Testis (tissue), 2 donors: ENCODE measurements at regions not wholly inside any gene's neighbourhood (a gene's known extent, or its start where the extent isn't known, plus 50 kb on each side); places are given as distances from the start of the nearest gene placed in this dataset.

ENCODE experiments used
- DNase-seq: peaks from one replicate; pipeline ENCODE4 v3.0.0-alpha.2; 2019
- H3K27ac ChIP-seq, 2 donors: fragments of 200-600 bp; sonication (generic); one replicate each; pipeline ENCODE4 v1.5.1; 2019
- H3K27me3 ChIP-seq: fragments of 200-600 bp; sonication (generic); one replicate; pipeline ENCODE4 v1.5.1; 2019
- H3K36me3 ChIP-seq: fragments of 200-600 bp; sonication (generic); one replicate; pipeline ENCODE4 v1.5.1; 2017; ENCODE audit warnings: low read depth; ENCODE audit errors: missing control alignments
- H3K4me1 ChIP-seq: fragments of 200-600 bp; sonication (generic); one replicate; pipeline ENCODE4 v1.5.1; 2019
- H3K4me3 ChIP-seq, 2 donors: fragments of 200-600 bp; sonication (generic); one replicate each; pipeline ENCODE4 v1.5.1; 2017 to 2019
- H3K9me3 ChIP-seq: fragments of 200-600 bp; sonication (generic); one replicate; pipeline ENCODE4 v1.5.1; 2017
- POLR2A ChIP-seq: fragments of 450-650 bp; IDR thresholded peaks from one replicate; pipeline ENCODE4 v1.6.1; 2017; ENCODE audit warnings: antibody characterized with exemption, mild to moderate bottlenecking, moderate library complexity
- WGBS, 2 donors: methylation state at CpG; one replicate each; pipeline ENCODE4 v1.1.5; 2018; 5-methylcytosine and 5-hydroxymethylcytosine counted together
- intact Hi-C: fragments of 100-400 bp; cut with DNase I; formaldehyde crosslinking; loops from one replicate; pipeline ENCODE4 v1.15.1; 2023; ENCODE audit warnings: low total_unique reads
- TF ChIP-seq, protein P1 (sequence below), 3 experiments: fragments of 450-650 bp in 2 of 3; fragments of 200-600 bp in 1 of 3; sonication (generic) in 1 of 3; IDR thresholded peaks; one replicate each; pipeline ENCODE4 v1.5.1; 2016 to 2019; ENCODE audit warnings: antibody characterized with exemption in 3 of 3, mild to moderate bottlenecking in 2 of 3, moderate library complexity in 1 of 3

GRCh38 chr2:53584986-53585385, 182.6 kb upstream of the CHAC2 start:
- no peaks in the 10 kb centered on the region for H3K36me3 ChIP-seq
- no peak overlapping the region for H3K27ac ChIP-seq
- no peaks in the 10 kb centered on the region for H3K27me3 ChIP-seq
- H3K4me1 ChIP-seq = no peaks in the 10 kb centered on the region
- no peak for DNase-seq
- H3K4me3 ChIP-seq = no peak overlapping the region
- 95 to 97% methylated on average over 5 of the region's 5 CpGs for WGBS, 2 donors
- no peak for TF ChIP-seq POLR2A
- TF ChIP-seq, protein P1, sequence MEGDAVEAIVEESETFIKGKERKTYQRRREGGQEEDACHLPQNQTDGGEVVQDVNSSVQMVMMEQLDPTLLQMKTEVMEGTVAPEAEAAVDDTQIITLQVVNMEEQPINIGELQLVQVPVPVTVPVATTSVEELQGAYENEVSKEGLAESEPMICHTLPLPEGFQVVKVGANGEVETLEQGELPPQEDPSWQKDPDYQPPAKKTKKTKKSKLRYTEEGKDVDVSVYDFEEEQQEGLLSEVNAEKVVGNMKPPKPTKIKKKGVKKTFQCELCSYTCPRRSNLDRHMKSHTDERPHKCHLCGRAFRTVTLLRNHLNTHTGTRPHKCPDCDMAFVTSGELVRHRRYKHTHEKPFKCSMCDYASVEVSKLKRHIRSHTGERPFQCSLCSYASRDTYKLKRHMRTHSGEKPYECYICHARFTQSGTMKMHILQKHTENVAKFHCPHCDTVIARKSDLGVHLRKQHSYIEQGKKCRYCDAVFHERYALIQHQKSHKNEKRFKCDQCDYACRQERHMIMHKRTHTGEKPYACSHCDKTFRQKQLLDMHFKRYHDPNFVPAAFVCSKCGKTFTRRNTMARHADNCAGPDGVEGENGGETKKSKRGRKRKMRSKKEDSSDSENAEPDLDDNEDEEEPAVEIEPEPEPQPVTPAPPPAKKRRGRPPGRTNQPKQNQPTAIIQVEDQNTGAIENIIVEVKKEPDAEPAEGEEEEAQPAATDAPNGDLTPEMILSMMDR (IDR thresholded peaks at IDR 0.05) = no peak
- intact Hi-C loops = no loop called here
- H3K9me3 ChIP-seq = no peaks in the 10 kb centered on the region

DNA sequence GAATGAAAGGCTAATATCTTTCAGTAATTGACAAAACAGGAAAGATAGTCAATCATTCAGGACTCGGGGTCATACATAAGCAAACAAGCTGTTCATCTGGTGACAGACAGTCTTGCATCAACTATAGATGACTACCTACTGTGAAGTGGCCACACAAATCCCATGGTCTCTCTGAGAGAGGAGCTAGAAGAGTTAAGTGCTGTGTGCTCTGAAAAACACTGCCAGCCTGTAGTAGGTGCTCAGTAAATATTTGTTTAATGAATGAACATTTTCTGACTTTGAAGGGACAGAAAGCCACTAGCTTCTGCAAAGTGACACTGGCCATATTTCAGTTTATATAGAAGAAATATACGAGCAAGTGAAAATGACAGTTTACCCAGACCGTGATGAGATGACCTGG, 184.0 kb upstream of the CHAC2 start:
- intact Hi-C loops = no loop called here
- 85 to 88% methylated on average over 3 of the region's 3 CpGs for WGBS, 2 donors
- DNase-seq = no peak
- Histone ChIP-seq H3K27ac (no peak overlapping the region), H3K4me1 (no peaks in the 10 kb centered on the region), H3K27me3 (no peaks in the 10 kb centered on the region), H3K36me3 (no peaks in the 10 kb centered on the region), H3K4me3 (no peak overlapping the region), H3K9me3 (no peaks in the 10 kb centered on the region)
- no peak for TF ChIP-seq POLR2A
- TF ChIP-seq, protein P1 (IDR thresholded peaks at IDR 0.05) = no peak

GRCh38 chr2:53582556-53582955, 185.0 kb upstream of the CHAC2 start:
- Histone ChIP-seq H3K36me3 (no peaks in the 10 kb centered on the region), H3K4me3 (no peak overlapping the region), H3K27ac (no peak overlapping the region), H3K4me1 (no peaks in the 10 kb centered on the region), H3K27me3 (no peaks in the 10 kb centered on the region), H3K9me3 (no peaks in the 10 kb centered on the region)
- intact Hi-C loops = no loop called here
- no peak for DNase-seq
- TF ChIP-seq, protein P1 (IDR thresholded peaks at IDR 0.05) = no peak
- no peak for TF ChIP-seq POLR2A
- whole genome bisulfite sequencing, 2 donors = 38% methylated on average over 2 of the region's 2 CpGs

GRCh38 chr2:53576166-53576565, 191.4 kb upstream of the CHAC2 start:
- Histone ChIP-seq H3K36me3 (no peaks in the 10 kb centered on the region), H3K4me1 (peaks cover 5% of the 10 kb centered on the region), H3K27ac (no peak overlapping the region), H3K4me3 (no peak overlapping the region), H3K27me3 (no peaks in the 10 kb centered on the region), H3K9me3 (no peaks in the 10 kb centered on the region)
- no peak for TF ChIP-seq POLR2A
- TF ChIP-seq, protein P1 (IDR thresholded peaks at IDR 0.05) = no peak
- WGBS, 2 donors = 35 to 47% methylated on average over 3 of the region's 3 CpGs
- intact Hi-C loops = no loop called here
- no peak for DNase-seq

DNA sequence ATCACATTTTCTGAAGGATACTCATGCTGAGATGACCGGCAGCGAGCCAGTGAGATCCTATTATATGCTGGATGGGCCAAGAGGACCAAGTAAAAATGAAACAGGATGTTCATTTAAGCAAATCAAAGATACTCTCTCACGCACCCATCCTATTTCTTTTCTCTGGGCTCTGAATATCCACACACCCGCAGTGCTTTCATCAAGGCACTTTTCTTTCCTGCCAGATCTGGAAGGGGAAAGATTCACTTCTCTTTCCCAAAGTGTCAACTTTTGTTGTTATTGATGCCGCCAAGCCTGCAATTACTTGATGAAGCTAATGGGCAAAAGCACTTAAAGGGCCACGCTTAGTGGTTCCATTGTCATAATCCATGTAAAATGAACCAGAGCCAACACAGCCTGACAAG, 191.9 kb upstream of the CHAC2 start:
- DNase-seq = peak; percentile 69
- intact Hi-C loops = no loop called here
- H3K27ac ChIP-seq = no peak overlapping the region
- H3K27me3 ChIP-seq = no peaks in the 10 kb centered on the region
- TF ChIP-seq, protein P1 (IDR thresholded peaks at IDR 0.05) = no peak
- TF ChIP-seq POLR2A = no peak
- H3K36me3 ChIP-seq = no peaks in the 10 kb centered on the region
- H3K4me3 ChIP-seq = no peak overlapping the region
- no peaks in the 10 kb centered on the region for H3K9me3 ChIP-seq
- WGBS, 2 donors = 41 to 56% methylated on average over 6 of the region's 6 CpGs
- H3K4me1 ChIP-seq = peaks cover 5% of the 10 kb centered on the region
